ENCODE measurements at regions not wholly inside any gene's neighbourhood (a gene's known extent, or its start where the extent isn't known, plus 50 kb on each side); places are given as distances from the start of the nearest gene placed in this dataset.

DNA sequence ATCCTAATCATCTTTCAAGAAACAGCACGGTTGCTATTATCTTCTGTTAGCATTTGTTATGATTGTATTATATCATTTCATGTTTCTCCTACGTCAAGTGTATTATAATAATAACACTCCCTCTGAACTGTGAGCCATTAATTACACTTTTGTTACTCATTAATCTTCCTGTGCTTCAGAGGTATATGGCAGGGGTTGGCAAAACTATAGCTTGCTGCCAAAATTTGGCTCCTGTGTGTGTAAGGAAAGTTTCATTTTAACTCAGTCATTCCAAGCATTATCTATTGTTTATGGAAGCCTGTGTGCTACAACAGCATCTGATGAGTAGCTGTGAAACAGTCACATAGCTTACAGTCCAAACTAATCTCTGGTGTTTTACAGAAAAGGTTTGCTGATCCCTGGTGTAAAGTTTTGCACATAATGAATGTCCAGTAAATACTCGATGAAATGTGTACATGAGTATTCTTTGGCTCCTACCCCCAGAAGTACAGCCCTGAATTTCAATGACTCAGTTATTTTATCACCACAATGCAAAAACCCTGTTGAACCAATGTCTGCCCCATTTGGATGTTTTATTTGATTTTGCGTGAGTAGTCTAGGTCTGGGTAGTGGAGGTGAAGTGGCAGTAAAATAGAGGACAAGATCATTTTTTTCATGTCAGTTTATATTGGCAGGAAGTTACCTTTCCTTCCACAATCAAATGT, 648.2 kb downstream of the MAT2B start:
- FAIRE-seq: no peak

DNA sequence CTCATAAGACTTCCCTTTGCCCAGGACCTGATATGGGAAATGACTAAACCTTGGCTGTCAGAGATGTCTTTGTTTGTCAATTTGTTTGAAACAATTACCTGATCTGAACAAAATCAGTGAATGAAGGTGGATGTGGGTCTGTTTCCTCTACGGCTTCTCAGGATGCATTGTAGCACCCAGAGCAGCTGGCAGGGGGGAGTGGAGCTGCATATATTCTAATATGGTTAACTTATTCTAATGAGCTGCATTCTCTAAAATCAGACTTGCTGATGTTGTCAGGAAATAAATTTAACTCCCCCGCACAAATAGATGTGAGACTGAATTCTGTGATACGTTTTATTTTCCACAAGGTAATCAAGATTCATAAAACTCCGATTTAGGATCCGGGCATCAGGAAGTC, 665.4 kb downstream of the MAT2B start:
- no peak for FAIRE-seq
- ATAC-seq: no peak

More for the DNA sequence above, 648.2 kb downstream of the MAT2B start:
- Histone ChIP-seq H3K27me3 (ENCODE audit: control insufficient read depth in 1 of 2, insufficient read depth in 2 of 2, low read length in 2 of 2) (no peaks in the 10 kb centered on the region), H3K4me2 (ENCODE audit: low read depth, low read length) (no peak overlapping the region), H3K27ac (ENCODE audit: extremely low read length, insufficient read depth, low read length) (no peak overlapping the region), H3K79me2 (ENCODE audit: insufficient read depth, low read length) (no peaks in the 10 kb centered on the region), H3K9ac (ENCODE audit: insufficient read depth, low read depth, low read length) (no peak overlapping the region), H2AFZ (ENCODE audit: low read length) (no peak overlapping the region), H3K4me1 (ENCODE audit: insufficient read depth, low read length) (no peaks in the 10 kb centered on the region), H3K36me3 (replicated peaks in 1 of 2; ENCODE audit: control insufficient read depth in 1 of 2, insufficient read depth in 2 of 2, low read length in 2 of 2) (no peaks in the 10 kb centered on the region), H3K9me3 (ENCODE audit: low read length) (peaks cover 39% of the 10 kb centered on the region), H3K4me3 (replicated peaks in 1 of 3; ENCODE audit: insufficient read depth in 1 of 3, low read depth in 2 of 3, low read length in 3 of 3) (no peak overlapping the region), H4K20me1 (ENCODE audit: insufficient read depth, low read length) (no peaks in the 10 kb centered on the region)
- 12% methylated on average over 4 of the region's 4 CpGs for WGBS (ENCODE audit: low lambda C conversion rate)
- intact Hi-C loops (cut with micrococcal nuclease; ENCODE audit: unreplicated experiment) (no loop called here), in situ Hi-C loops (cut with HindIII; ENCODE audit: extremely low pct_ligation_motif_present, low pct_unique_long_range_greater_than_20kb) (no loop called here)
- BruUV-seq (replicated peaks): no TSS peak
- ATAC-seq (no peak), DNase-seq (ENCODE audit: low spot score) (no peak)
- TF ChIP-seq SALL2 (CRISPR knock-in tag; IDR thresholded peaks at IDR 0.05) (no peak), ZNF124 (CRISPR knock-in tag; IDR thresholded peaks at IDR 0.05) (no peak)
- TF ChIP-seq, protein P1, sequence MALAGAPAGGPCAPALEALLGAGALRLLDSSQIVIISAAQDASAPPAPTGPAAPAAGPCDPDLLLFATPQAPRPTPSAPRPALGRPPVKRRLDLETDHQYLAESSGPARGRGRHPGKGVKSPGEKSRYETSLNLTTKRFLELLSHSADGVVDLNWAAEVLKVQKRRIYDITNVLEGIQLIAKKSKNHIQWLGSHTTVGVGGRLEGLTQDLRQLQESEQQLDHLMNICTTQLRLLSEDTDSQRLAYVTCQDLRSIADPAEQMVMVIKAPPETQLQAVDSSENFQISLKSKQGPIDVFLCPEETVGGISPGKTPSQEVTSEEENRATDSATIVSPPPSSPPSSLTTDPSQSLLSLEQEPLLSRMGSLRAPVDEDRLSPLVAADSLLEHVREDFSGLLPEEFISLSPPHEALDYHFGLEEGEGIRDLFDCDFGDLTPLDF (CRISPR knock-in tag; IDR thresholded peaks at IDR 0.05): no peak
- ChIA-PET CTCF (ENCODE audit: low intra/inter-chr PET ratio, low total read pairs) (no interaction called here), POLR2A (no interaction called here)

More for the DNA sequence above, 665.4 kb downstream of the MAT2B start:
- no peaks in the 10 kb centered on the region for H3K4me1 ChIP-seq (ENCODE audit: insufficient read depth, low read length)
- POLR2A ChIA-PET: no interaction called here
- H3K4me3 ChIP-seq (replicated peaks in 1 of 3; ENCODE audit: insufficient read depth in 1 of 3, low read depth in 2 of 3, low read length in 3 of 3): no peak overlapping the region
- peaks cover 19% of the 10 kb centered on the region for H3K9me3 ChIP-seq (ENCODE audit: low read length)
- H3K9ac ChIP-seq (ENCODE audit: insufficient read depth, low read depth, low read length): no peak overlapping the region
- no peaks in the 10 kb centered on the region for H3K79me2 ChIP-seq (ENCODE audit: insufficient read depth, low read length)
- no peak for DNase-seq (ENCODE audit: low spot score)
- TF ChIP-seq DPF2 (CRISPR knock-in tag; IDR thresholded peaks at IDR 0.05; ENCODE audit: borderline replicate concordance, low read depth): no peak
- TF ChIP-seq ZSCAN9 (CRISPR knock-in tag; IDR thresholded peaks at IDR 0.05; ENCODE audit: borderline replicate concordance): no peak
- no peak for TF ChIP-seq ZNF136 (CRISPR knock-in tag; IDR thresholded peaks at IDR 0.05; ENCODE audit: low read depth)
- no peak for TF ChIP-seq ZNF562 (CRISPR knock-in tag; IDR thresholded peaks at IDR 0.05; ENCODE audit: borderline replicate concordance)
- no peak for TF ChIP-seq SIN3B (IDR thresholded peaks at IDR 0.05; ENCODE audit: low read length)
- TF ChIP-seq ZFYVE20 (CRISPR knock-in tag; IDR thresholded peaks at IDR 0.05; ENCODE audit: borderline replicate concordance, low read depth): no peak
- TF ChIP-seq, protein P2, sequence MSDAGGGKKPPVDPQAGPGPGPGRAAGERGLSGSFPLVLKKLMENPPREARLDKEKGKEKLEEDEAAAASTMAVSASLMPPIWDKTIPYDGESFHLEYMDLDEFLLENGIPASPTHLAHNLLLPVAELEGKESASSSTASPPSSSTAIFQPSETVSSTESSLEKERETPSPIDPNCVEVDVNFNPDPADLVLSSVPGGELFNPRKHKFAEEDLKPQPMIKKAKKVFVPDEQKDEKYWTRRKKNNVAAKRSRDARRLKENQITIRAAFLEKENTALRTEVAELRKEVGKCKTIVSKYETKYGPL (CRISPR knock-in tag; IDR thresholded peaks at IDR 0.05): no peak
- no peak for TF ChIP-seq KDM2A (CRISPR knock-in tag; IDR thresholded peaks at IDR 0.05; ENCODE audit: borderline replicate concordance, low read depth)
- H2AFZ ChIP-seq (ENCODE audit: low read length): no peak overlapping the region
- H3K4me2 ChIP-seq (ENCODE audit: low read depth, low read length): no peak overlapping the region
- 62% methylated on average over 5 of the region's 5 CpGs for WGBS (ENCODE audit: low lambda C conversion rate)
- no peaks in the 10 kb centered on the region for H3K36me3 ChIP-seq (replicated peaks in 1 of 2; ENCODE audit: control insufficient read depth in 1 of 2, insufficient read depth in 2 of 2, low read length in 2 of 2)
- no peaks in the 10 kb centered on the region for H3K27me3 ChIP-seq (ENCODE audit: control insufficient read depth in 1 of 2, insufficient read depth in 2 of 2, low read length in 2 of 2)
- H4K20me1 ChIP-seq (ENCODE audit: insufficient read depth, low read length): no peaks in the 10 kb centered on the region
- in situ Hi-C loops (cut with HindIII; ENCODE audit: extremely low pct_ligation_motif_present, low pct_unique_long_range_greater_than_20kb): no loop called here
- H3K27ac ChIP-seq (ENCODE audit: extremely low read length, insufficient read depth, low read length): no peak overlapping the region
- CTCF ChIA-PET (ENCODE audit: low intra/inter-chr PET ratio, low total read pairs): no interaction called here
- intact Hi-C loops (cut with micrococcal nuclease; ENCODE audit: unreplicated experiment): no loop called here
- BruUV-seq (replicated peaks): no TSS peak
